Fibroblast of lung (primary cell): ENCODE measurements at regions not wholly inside any gene's neighbourhood (a gene's known extent, or its start where the extent isn't known, plus 50 kb on each side); places are given as distances from the start of the nearest gene placed in this dataset.

ENCODE experiments used
- DNase-seq, 2 donors: peaks; one replicate each; pipeline versions ENCODE4 v3.0.0 to v3.0.0-alpha.2; 2010; ENCODE audit warnings: low read depth in 2 of 2
- H2AFZ ChIP-seq: 2 replicates; pipeline ENCODE4 v1.5.1; 2012; ENCODE audit warnings: low read length, control low read depth, inconsistent platforms
- H3K27ac ChIP-seq: 2 replicates; pipeline ENCODE4 v1.5.1; 2011; ENCODE audit warnings: low read length, control low read depth; ENCODE audit not compliant: insufficient read depth
- H3K27me3 ChIP-seq: 2 replicates; pipeline ENCODE4 v1.5.1; 2011; ENCODE audit warnings: mild to moderate bottlenecking, low read length; ENCODE audit not compliant: control insufficient read depth, insufficient read depth
- H3K36me3 ChIP-seq: 2 replicates; pipeline ENCODE4 v1.5.1; 2011; ENCODE audit warnings: low read length; ENCODE audit not compliant: control insufficient read depth, insufficient read depth
- H3K4me1 ChIP-seq: 2 replicates; pipeline ENCODE4 v1.5.1; 2011; ENCODE audit warnings: low read length; ENCODE audit not compliant: control insufficient read depth, insufficient read depth; ENCODE audit errors: extremely low read depth
- H3K4me2 ChIP-seq: 2 replicates; pipeline ENCODE4 v1.5.1; 2011; ENCODE audit warnings: low read length, control low read depth; ENCODE audit not compliant: insufficient read depth; ENCODE audit errors: extremely low read depth
- H3K4me3 ChIP-seq, 4 experiments: fragments of 200-600 bp in 1 of 4; sonication (generic) in 1 of 4; replicated peaks in 1 of 4; 2 replicates each; pipeline ENCODE4 v1.5.1; 2011 to 2016; ENCODE audit warnings: low read length in 4 of 4, low read depth in 3 of 4, mild to moderate bottlenecking in 3 of 4, control low read depth in 2 of 4, inconsistent platforms in 1 of 4, mixed read lengths in 1 of 4; ENCODE audit not compliant: insufficient read depth in 1 of 4; ENCODE audit errors: control extremely low read depth in 1 of 4
- H3K79me2 ChIP-seq: 2 replicates; pipeline ENCODE4 v1.5.1; 2012; ENCODE audit warnings: mild to moderate bottlenecking, low read length, inconsistent platforms; ENCODE audit not compliant: control insufficient read depth, insufficient read depth
- H3K9ac ChIP-seq: 2 replicates; pipeline ENCODE4 v1.5.1; 2011; ENCODE audit warnings: mild to moderate bottlenecking, low read length, control low read depth; ENCODE audit not compliant: insufficient read depth
- H3K9me3 ChIP-seq: 2 replicates; pipeline ENCODE4 v1.5.1; 2012; ENCODE audit warnings: low read depth, low read length; ENCODE audit not compliant: control insufficient read depth, insufficient read depth
- H4K20me1 ChIP-seq: 2 replicates; pipeline ENCODE4 v1.5.1; 2011; ENCODE audit warnings: low read length; ENCODE audit not compliant: control insufficient read depth, insufficient read depth; ENCODE audit errors: extremely low read depth
- EZH2 ChIP-seq: IDR thresholded peaks from 2 replicates; pipeline ENCODE4 v1.5.1; 2012; ENCODE audit warnings: low read length, control low read depth, mild to moderate bottlenecking; ENCODE audit errors: missing control alignments
- TF ChIP-seq, protein P1 (sequence below), 2 donors: IDR thresholded peaks in 1 of 2; conservative IDR thresholded peaks in 1 of 2; 1 replicate in 1 of 2; 2 replicates in 1 of 2; pipeline ENCODE4 v1.5.1; 2011 to 2012; ENCODE audit warnings: low read length in 2 of 2, control low read depth in 1 of 2, inconsistent platforms in 1 of 2, low read depth in 1 of 2, mild to moderate bottlenecking in 1 of 2

DNA sequence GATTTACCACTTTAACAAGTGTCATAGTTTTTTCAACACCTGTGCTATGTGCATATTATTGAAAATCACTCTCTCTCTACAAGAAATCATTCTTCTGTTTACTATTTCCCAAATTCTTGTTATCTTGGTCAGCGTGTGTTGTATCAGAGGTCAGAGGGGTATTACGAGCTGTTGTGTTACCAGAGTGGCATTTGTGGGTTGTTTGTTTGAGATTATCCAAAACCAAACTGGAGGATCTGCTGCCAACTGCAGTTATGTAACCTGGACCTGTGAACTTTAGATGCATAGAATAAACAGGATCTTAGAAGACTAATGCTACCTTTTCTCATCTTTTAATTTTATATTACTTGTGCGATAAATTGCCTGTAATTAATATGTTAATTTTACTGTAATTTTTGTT lies 1751.4 kb upstream of the SPRY2 start:
- Histone ChIP-seq H2AFZ (no peak overlapping the region), H4K20me1 (no peaks in the 10 kb centered on the region), H3K9ac (no peak overlapping the region), H3K4me2 (no peak overlapping the region), H3K27ac (no peak overlapping the region), H3K27me3 (no peaks in the 10 kb centered on the region), H3K4me1 (no peaks in the 10 kb centered on the region), H3K4me3 (no peak overlapping the region), H3K79me2 (no peaks in the 10 kb centered on the region), H3K9me3 (no peaks in the 10 kb centered on the region), H3K36me3 (no peaks in the 10 kb centered on the region)
- TF ChIP-seq EZH2 = no peak
- TF ChIP-seq, protein P1, sequence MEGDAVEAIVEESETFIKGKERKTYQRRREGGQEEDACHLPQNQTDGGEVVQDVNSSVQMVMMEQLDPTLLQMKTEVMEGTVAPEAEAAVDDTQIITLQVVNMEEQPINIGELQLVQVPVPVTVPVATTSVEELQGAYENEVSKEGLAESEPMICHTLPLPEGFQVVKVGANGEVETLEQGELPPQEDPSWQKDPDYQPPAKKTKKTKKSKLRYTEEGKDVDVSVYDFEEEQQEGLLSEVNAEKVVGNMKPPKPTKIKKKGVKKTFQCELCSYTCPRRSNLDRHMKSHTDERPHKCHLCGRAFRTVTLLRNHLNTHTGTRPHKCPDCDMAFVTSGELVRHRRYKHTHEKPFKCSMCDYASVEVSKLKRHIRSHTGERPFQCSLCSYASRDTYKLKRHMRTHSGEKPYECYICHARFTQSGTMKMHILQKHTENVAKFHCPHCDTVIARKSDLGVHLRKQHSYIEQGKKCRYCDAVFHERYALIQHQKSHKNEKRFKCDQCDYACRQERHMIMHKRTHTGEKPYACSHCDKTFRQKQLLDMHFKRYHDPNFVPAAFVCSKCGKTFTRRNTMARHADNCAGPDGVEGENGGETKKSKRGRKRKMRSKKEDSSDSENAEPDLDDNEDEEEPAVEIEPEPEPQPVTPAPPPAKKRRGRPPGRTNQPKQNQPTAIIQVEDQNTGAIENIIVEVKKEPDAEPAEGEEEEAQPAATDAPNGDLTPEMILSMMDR (conservative IDR thresholded peaks at IDR 0.05 in 1 of 2, IDR thresholded peaks at IDR 0.05 in 1 of 2; ENCODE audit: low read depth in 1 of 2, low read length in 2 of 2) = no peak
- DNase-seq = no peak

DNA sequence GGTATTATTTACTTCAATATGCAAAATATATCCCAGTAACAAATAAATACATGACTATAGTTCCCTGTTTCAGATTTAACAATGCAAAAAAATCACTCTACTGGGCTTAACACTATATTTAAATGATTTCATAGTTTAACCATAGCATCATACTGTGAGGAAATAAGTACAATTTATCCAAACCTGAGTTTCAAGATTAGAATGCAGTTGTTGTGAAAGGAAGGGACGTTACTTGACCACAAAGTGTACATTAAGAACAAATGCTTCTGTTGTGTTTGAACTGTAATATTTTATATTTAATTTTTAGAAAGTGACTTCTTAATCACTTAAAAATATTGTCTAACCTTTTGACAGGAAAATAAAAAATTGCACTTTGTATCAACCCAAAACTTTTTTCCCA lies 1747.9 kb upstream of the SPRY2 start:
- TF ChIP-seq, protein P1 (conservative IDR thresholded peaks at IDR 0.05 in 1 of 2, IDR thresholded peaks at IDR 0.05 in 1 of 2; ENCODE audit: low read depth in 1 of 2, low read length in 2 of 2) = no peak
- no peak for TF ChIP-seq EZH2
- Histone ChIP-seq H3K4me3 (no peak overlapping the region), H3K9me3 (no peaks in the 10 kb centered on the region), H2AFZ (no peak overlapping the region), H3K79me2 (no peaks in the 10 kb centered on the region), H3K9ac (no peak overlapping the region), H4K20me1 (no peaks in the 10 kb centered on the region), H3K27me3 (no peaks in the 10 kb centered on the region), H3K27ac (no peak overlapping the region), H3K4me2 (no peak overlapping the region), H3K4me1 (no peaks in the 10 kb centered on the region), H3K36me3 (no peaks in the 10 kb centered on the region)
- DNase-seq = peak in 1 of 2 donors; percentile 10

DNA sequence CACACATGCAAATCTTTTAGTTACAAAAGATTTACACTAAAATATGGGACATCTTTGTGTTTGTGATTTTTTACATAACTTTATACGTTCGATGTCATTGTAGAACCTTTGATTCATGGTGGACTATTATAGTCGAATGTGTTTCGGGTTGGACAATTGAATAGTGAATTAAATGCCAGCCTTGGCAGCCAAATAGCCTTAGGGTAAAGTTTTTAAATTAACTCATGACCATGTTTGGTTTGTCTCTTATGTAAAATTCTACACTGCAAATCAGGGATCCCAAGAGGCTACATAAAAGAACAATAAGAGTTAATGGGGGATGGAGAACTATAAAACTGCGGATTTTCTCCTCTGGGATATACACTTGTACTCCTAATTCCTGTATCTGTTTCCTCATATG lies 1735.6 kb upstream of the SPRY2 start:
- Histone ChIP-seq H3K36me3 (no peaks in the 10 kb centered on the region), H3K9ac (no peak overlapping the region), H3K9me3 (no peaks in the 10 kb centered on the region), H3K4me3 (no peak overlapping the region), H4K20me1 (no peaks in the 10 kb centered on the region), H3K79me2 (no peaks in the 10 kb centered on the region), H3K4me2 (no peak overlapping the region), H2AFZ (no peak overlapping the region), H3K4me1 (no peaks in the 10 kb centered on the region), H3K27me3 (no peaks in the 10 kb centered on the region), H3K27ac (no peak overlapping the region)
- no peak for DNase-seq
- TF ChIP-seq EZH2 = no peak
- TF ChIP-seq, protein P1 (conservative IDR thresholded peaks at IDR 0.05 in 1 of 2, IDR thresholded peaks at IDR 0.05 in 1 of 2; ENCODE audit: low read depth in 1 of 2, low read length in 2 of 2) = no peak
